B cell (primary cell): ENCODE measurements at regions not wholly inside any gene's neighbourhood (a gene's known extent, or its start where the extent isn't known, plus 50 kb on each side); places are given as distances from the start of the nearest gene placed in this dataset.

Source experiments
- ATAC-seq: fragments of 200-7000 bp; cut with Tn5 transposase; one replicate; pipeline ENCODE4 v1.10.0; 2021; ENCODE audit warnings: low read depth, mild to moderate bottlenecking, moderate number of reproducible peaks, moderate library complexity
- CTCF ChIA-PET: fragments of 350-600 bp; sonication (Branson Sonifier 250); formaldehyde crosslinking; loops from one replicate; lab custom pipeline; 2021; ENCODE audit warnings: antibody characterized with exemption, inconsistent platforms; lab: Charles Lee
- POLR2A ChIA-PET: fragments of 350-600 bp; sonication (Branson Sonifier 250); formaldehyde crosslinking; loops from one replicate; lab custom pipeline; 2021; ENCODE audit warnings: antibody characterized with exemption; lab: Charles Lee
- DNase-seq: peaks from one replicate; pipeline ENCODE4 v3.0.0; 2013
- H2AFZ ChIP-seq: 2 replicates; pipeline ENCODE4 v1.6.1; 2012; ENCODE audit warnings: mild to moderate bottlenecking, low read depth, low read length; ENCODE audit not compliant: insufficient read depth, poor library complexity, severe bottlenecking
- H3K27ac ChIP-seq, 2 donors: 1 replicate in 1 of 2; 2 replicates in 1 of 2; pipeline ENCODE4 v1.5.1; 2012 to 2013; ENCODE audit warnings: low read length in 2 of 2, mild to moderate bottlenecking in 2 of 2, moderate library complexity in 1 of 2
- H3K27me3 ChIP-seq, 4 experiments: fragments of 200-600 bp in 1 of 4; sonication (generic) in 1 of 4; replicated peaks in 1 of 4; 1 replicate in 2 of 4; 2 replicates in 2 of 4; pipeline versions ENCODE4 v1.6.1 to v1.7.0; 2013 to 2016; ENCODE audit warnings: low read length in 3 of 4, mild to moderate bottlenecking in 2 of 4, mixed read lengths in 1 of 4, moderate library complexity in 1 of 4; ENCODE audit not compliant: insufficient read depth in 4 of 4, control insufficient read depth in 3 of 4; ENCODE audit errors: control extremely low read depth in 1 of 4
- H3K36me3 ChIP-seq, 2 experiments: replicated peaks in 1 of 2; 1 replicate in 1 of 2; 2 replicates in 1 of 2; pipeline versions ENCODE4 v1.6.1 to v1.7.1; 2013; ENCODE audit warnings: low read length in 1 of 2; ENCODE audit not compliant: insufficient read depth in 2 of 2, control insufficient read depth in 1 of 2; ENCODE audit errors: control extremely low read depth in 1 of 2, extremely low read depth in 1 of 2
- H3K4me1 ChIP-seq, 2 donors: fragments of 200-600 bp in 1 of 2; sonication (generic) in 1 of 2; 1 replicate in 1 of 2; 2 replicates in 1 of 2; pipeline versions ENCODE4 v1.5.1 to v1.6.1; 2013 to 2017; ENCODE audit warnings: low read length in 2 of 2; ENCODE audit not compliant: control insufficient read depth in 2 of 2, insufficient read depth in 2 of 2
- H3K4me2 ChIP-seq: replicated peaks from 2 replicates; pipeline ENCODE3; 2012; ENCODE audit warnings: mild to moderate bottlenecking, low read depth, low read length; ENCODE audit not compliant: poor library complexity, severe bottlenecking
- H3K4me3 ChIP-seq, 5 experiments: fragments of 200-600 bp in 1 of 5; sonication (generic) in 1 of 5; 1 replicate in 3 of 5; 2 replicates in 2 of 5; pipeline versions ENCODE4 v1.5.1 to v1.7.0; 2011 to 2016; ENCODE audit warnings: low read length in 4 of 5, mild to moderate bottlenecking in 4 of 5, low read depth in 2 of 5, control low read depth in 1 of 5, moderate library complexity in 1 of 5; ENCODE audit not compliant: insufficient read depth in 1 of 5; ENCODE audit errors: control extremely low read depth in 1 of 5, extremely low read depth in 1 of 5
- H3K79me2 ChIP-seq: fragments of 200-600 bp; sonication (generic); one replicate; pipeline ENCODE4 v1.6.0; 2016; ENCODE audit warnings: low read length; ENCODE audit not compliant: control insufficient read depth, insufficient read depth
- H3K9ac ChIP-seq: fragments of 200-600 bp; sonication (generic); 2 replicates; pipeline ENCODE4 v1.6.1; 2017; ENCODE audit warnings: mild to moderate bottlenecking, low read length, moderate library complexity
- H3K9me3 ChIP-seq, 3 donors: one replicate each; pipeline versions ENCODE4 v1.6.1 to v1.7.1; 2013; ENCODE audit warnings: low read length in 2 of 3; ENCODE audit not compliant: control insufficient read depth in 2 of 3, insufficient read depth in 1 of 3; ENCODE audit errors: control extremely low read depth in 1 of 3
- H4K20me1 ChIP-seq: 2 replicates; pipeline ENCODE4 v1.6.0; 2012; ENCODE audit warnings: mild to moderate bottlenecking, low read length; ENCODE audit not compliant: insufficient read depth, control insufficient read depth, poor library complexity, severe bottlenecking
- H3K27ac Mint-ChIP-seq: one replicate; pipeline ENCODE4 v1.8.0; 2021; ENCODE audit warnings: mixed read lengths
- H3K27me3 Mint-ChIP-seq: one replicate; pipeline ENCODE4 v1.8.0; 2021; ENCODE audit warnings: mixed read lengths
- H3K4me1 Mint-ChIP-seq: one replicate; pipeline ENCODE4 v1.8.0; 2021; ENCODE audit warnings: mixed read lengths
- H3K4me3 Mint-ChIP-seq: one replicate; pipeline ENCODE4 v1.8.0; 2021; ENCODE audit warnings: mixed read lengths
- H3K9me3 Mint-ChIP-seq: one replicate; pipeline ENCODE4 v1.8.0; 2022; ENCODE audit warnings: mixed read lengths; ENCODE audit not compliant: insufficient read depth
- CTCF ChIP-seq: fragments of 200-600 bp; IDR thresholded peaks from one replicate; pipeline ENCODE4 v1.8.0; 2022; ENCODE audit warnings: antibody characterized with exemption, mild to moderate bottlenecking
- EZH2 ChIP-seq: IDR thresholded peaks from 2 replicates; pipeline ENCODE4 v1.6.1; 2012; ENCODE audit warnings: borderline replicate concordance, low read depth, mild to moderate bottlenecking, moderate library complexity, low read length; ENCODE audit not compliant: insufficient read depth, poor library complexity, severe bottlenecking
- WGBS: methylation state at CpG from one replicate; pipeline ENCODE4 v1.1.5; 2013; ENCODE audit warnings: missing lambda C conversion rate; ENCODE audit not compliant: insufficient coverage; 5-methylcytosine and 5-hydroxymethylcytosine counted together
- intact Hi-C: fragments of 100-400 bp; cut with micrococcal nuclease; formaldehyde crosslinking; loops from one replicate; pipeline ENCODE4 v1.10.0; 2022

- Mint-ChIP-seq H3K27me3 (peaks cover 9% of the 10 kb centered on the region), H3K4me3 (no peak overlapping the region), H3K4me1 (no peaks in the 10 kb centered on the region), H3K9me3 (no peaks in the 10 kb centered on the region), H3K27ac (no peak overlapping the region)
- Histone ChIP-seq H3K9ac (no peak overlapping the region), H3K9me3 (no peaks in the 10 kb centered on the region), H3K27ac (no peak overlapping the region), H2AFZ (no peak overlapping the region), H3K4me1 (no peaks in the 10 kb centered on the region), H3K36me3 (no peaks in the 10 kb centered on the region), H3K4me2 (no peak overlapping the region), H3K79me2 (no peaks in the 10 kb centered on the region), H4K20me1 (no peaks in the 10 kb centered on the region), H3K27me3 (no peaks in the 10 kb centered on the region), H3K4me3 (no peak overlapping the region)
- POLR2A ChIA-PET = no interaction called here
- ATAC-seq = no peak
- no CpG with 5 or more reads among the region's 3 CpGs for WGBS
- intact Hi-C loops = no loop called here
- TF ChIP-seq CTCF (no peak), EZH2 (no peak)
- DNase-seq = no peak
- CTCF ChIA-PET = interaction anchor here (0.5 kb wide), 1 partner anchor 611 kb away, joined by 3 read pairs; no protein-coding TSS in a partner anchor
These were observed 136.8 kb upstream of the SLC4A4 start for GRCh38 chr4:71201817-71202576.

GRCh38 chr4:71202705-71203104 is 136.1 kb upstream of the SLC4A4 start:
- Mint-ChIP-seq H3K4me3 (no peak overlapping the region), H3K9me3 (no peaks in the 10 kb centered on the region), H3K4me1 (no peaks in the 10 kb centered on the region), H3K27me3 (peaks cover 9% of the 10 kb centered on the region), H3K27ac (no peak overlapping the region)
- no peaks in the 10 kb centered on the region for H3K9me3 ChIP-seq
- ChIA-PET POLR2A (no interaction called here), CTCF (no interaction called here)
- no peak for DNase-seq
- H2AFZ ChIP-seq = no peak overlapping the region
- H3K4me1 ChIP-seq = no peaks in the 10 kb centered on the region
- TF ChIP-seq CTCF = no peak
- TF ChIP-seq EZH2 = no peak
- H3K27ac ChIP-seq = no peak overlapping the region
- intact Hi-C loops = no loop called here
- H3K4me3 ChIP-seq = no peak overlapping the region
- H4K20me1 ChIP-seq = no peaks in the 10 kb centered on the region
- WGBS = no CpG with 5 or more reads among the region's 2 CpGs
- no peaks in the 10 kb centered on the region for H3K36me3 ChIP-seq
- no peaks in the 10 kb centered on the region for H3K27me3 ChIP-seq
- H3K4me2 ChIP-seq = no peak overlapping the region
- H3K9ac ChIP-seq = no peak overlapping the region
- ATAC-seq = no peak
- no peaks in the 10 kb centered on the region for H3K79me2 ChIP-seq
